IPS-18a (cell line): ENCODE measurements at regions not wholly inside any gene's neighbourhood (a gene's known extent, or its start where the extent isn't known, plus 50 kb on each side); places are given as distances from the start of the nearest gene placed in this dataset.
"Not testable (repeated sequence)": the region's sequence is repeated elsewhere in the genome, so short reads cannot be mapped to it uniquely, and the experiment has no call there.

ENCODE experiments used
- H3K27ac ChIP-seq: one replicate; pipeline ENCODE4 v1.5.1; 2013; ENCODE audit warnings: low read length
- H3K27me3 ChIP-seq: one replicate; pipeline ENCODE4 v1.6.1; 2013; ENCODE audit warnings: mild to moderate bottlenecking, low read length; ENCODE audit not compliant: control insufficient read depth, insufficient read depth
- H3K36me3 ChIP-seq: one replicate; pipeline ENCODE4 v1.6.1; 2013; ENCODE audit warnings: low read depth, low read length; ENCODE audit not compliant: control insufficient read depth
- H3K4me1 ChIP-seq: one replicate; pipeline ENCODE4 v1.6.1; 2013; ENCODE audit warnings: low read depth, low read length; ENCODE audit not compliant: control insufficient read depth
- H3K4me3 ChIP-seq: one replicate; pipeline ENCODE4 v1.5.1; 2013; ENCODE audit warnings: low read length
- H3K9ac ChIP-seq: one replicate; pipeline ENCODE4 v1.6.1; 2013; ENCODE audit warnings: mild to moderate bottlenecking, low read length, moderate library complexity
- H3K9me3 ChIP-seq: one replicate; pipeline ENCODE4 v1.6.1; 2013; ENCODE audit warnings: low read depth, low read length; ENCODE audit not compliant: control insufficient read depth

DNA sequence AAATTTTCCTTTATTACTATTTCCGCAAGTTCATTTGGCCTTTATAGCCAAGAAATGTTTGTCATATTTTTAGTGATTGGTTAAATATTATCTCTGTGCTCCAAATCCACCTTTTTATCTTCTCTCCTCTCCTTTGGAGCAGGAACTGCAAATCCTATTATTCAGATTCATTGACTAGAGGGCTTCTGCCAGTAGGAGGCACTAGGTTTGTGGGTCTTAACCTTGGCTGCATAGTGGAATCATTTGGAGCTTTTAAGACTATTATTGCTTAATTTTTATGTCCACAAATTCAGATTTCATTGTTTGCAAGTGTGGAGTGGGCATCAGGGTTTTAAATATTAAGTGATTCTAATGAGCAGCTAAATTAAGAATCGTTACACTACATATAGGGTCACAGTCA, 75.3 kb upstream of the SYT10 start:
- Histone ChIP-seq H3K27ac (no peak overlapping the region), H3K27me3 (no peaks in the 10 kb centered on the region), H3K9me3 (no peaks in the 10 kb centered on the region), H3K9ac (no peak overlapping the region), H3K4me1 (no peaks in the 10 kb centered on the region), H3K4me3 (no peak overlapping the region), H3K36me3 (no peaks in the 10 kb centered on the region)

DNA sequence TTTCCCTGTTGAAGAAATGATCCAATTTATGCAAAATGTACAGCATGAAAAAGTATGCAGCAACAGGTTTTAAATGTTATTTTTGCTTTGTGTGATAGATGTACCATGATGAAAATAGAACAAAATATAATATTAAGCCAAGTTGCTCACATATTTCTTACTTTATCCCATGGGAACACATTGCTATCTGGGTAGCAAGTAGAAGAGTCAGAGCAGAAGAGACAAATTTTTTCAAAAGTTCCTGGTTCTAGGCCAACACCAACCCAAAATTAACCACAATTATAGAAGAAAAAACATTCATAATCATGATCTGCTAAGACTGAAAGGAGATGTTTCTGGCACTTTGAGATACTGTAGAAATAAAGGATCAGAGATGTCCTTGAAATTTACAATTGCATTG, 79.9 kb upstream of the SYT10 start:
- Histone ChIP-seq H3K36me3 (no peaks in the 10 kb centered on the region), H3K4me1 (no peaks in the 10 kb centered on the region), H3K27me3 (no peaks in the 10 kb centered on the region), H3K9ac (no peak overlapping the region), H3K4me3 (no peak overlapping the region), H3K27ac (no peak overlapping the region), H3K9me3 (no peaks in the 10 kb centered on the region)

DNA sequence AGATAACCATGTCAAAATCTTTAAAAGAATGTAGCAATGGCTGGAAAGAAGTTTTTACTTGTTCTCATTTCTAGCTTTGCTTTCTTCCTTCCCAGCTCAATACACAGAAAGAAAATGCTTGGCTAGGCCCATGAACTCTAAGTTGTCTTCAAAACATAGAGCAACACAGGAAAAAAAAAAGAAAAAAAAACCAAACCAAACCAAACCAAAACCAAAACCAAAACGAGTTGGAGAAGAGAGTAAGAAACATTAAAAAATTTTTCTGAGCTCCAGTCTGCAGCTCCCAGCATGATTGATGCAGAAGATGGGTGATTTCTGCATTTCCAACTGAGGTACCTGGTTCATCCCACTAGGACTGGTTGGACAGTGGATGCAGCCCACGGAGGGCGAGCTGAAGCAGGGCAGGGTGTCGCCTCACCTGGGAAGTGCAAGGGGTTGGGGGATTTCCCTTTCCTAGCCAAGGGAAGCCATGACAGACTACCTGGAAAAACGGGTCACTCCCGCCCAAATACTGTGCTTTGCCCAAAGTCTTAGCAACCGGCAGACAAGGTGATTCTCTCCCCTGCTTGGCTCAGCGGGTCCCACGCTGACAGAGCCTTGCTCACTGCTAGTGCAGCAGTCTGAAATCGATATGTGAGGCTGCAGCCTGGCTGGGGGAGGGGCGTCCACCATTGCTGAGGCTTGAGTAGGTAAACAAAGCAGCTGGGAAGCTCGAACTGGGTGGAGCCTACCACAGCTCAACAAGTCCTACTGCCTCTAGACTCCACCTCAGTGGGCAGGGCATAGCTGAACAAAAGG, 81.1 kb upstream of the SYT10 start:
- not testable (repeated sequence) for H3K4me3 ChIP-seq, H3K4me1 ChIP-seq, H3K36me3 ChIP-seq, H3K9ac ChIP-seq, H3K9me3 ChIP-seq, H3K27me3 ChIP-seq, H3K27ac ChIP-seq

DNA sequence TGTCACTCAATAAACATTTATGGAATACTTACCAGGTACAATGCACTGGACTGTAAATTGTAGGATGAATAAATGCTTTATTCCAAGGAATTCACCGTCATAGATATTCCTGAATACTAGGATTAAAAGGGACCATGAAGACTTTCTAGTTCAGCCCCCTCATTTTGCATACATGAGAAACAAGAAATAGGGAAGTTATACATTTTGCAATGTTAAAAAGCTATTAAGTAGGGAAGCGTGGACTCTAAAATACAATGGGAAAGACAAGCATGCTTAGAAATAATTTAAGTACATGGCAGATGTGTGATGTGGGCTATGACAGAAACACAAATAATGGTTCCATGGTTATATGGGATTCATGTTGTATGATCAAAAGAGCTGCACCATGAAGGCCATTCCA, 89.4 kb upstream of the SYT10 start:
- H3K4me1 ChIP-seq: no peaks in the 10 kb centered on the region
- H3K9ac ChIP-seq: no peak overlapping the region
- H3K27ac ChIP-seq: no peak overlapping the region
- H3K36me3 ChIP-seq: no peaks in the 10 kb centered on the region
- no peaks in the 10 kb centered on the region for H3K27me3 ChIP-seq
- no peak overlapping the region for H3K4me3 ChIP-seq
- no peaks in the 10 kb centered on the region for H3K9me3 ChIP-seq

DNA sequence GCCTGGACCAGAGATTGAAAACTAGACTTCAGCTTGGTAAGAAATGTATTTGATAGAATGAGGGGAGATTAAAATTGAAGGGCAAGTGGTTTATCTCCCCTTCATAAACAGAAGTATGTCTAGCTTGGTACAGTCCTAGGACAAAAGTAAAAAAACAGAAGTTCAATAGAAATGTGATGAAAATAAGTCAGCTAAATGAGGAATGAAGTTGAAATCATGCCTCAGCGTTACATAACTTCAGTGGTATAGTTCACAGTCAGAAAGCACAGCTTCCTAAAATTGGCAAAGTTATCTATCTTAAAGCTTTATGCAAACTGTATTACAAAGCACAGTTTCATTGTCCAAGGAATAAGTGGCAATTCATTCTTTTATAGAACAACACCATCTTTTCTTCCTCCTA, 90.2 kb upstream of the SYT10 start:
- no peak overlapping the region for H3K4me3 ChIP-seq
- no peaks in the 10 kb centered on the region for H3K27me3 ChIP-seq
- no peak overlapping the region for H3K9ac ChIP-seq
- no peak overlapping the region for H3K27ac ChIP-seq
- H3K9me3 ChIP-seq: no peaks in the 10 kb centered on the region
- no peaks in the 10 kb centered on the region for H3K4me1 ChIP-seq
- no peaks in the 10 kb centered on the region for H3K36me3 ChIP-seq

DNA sequence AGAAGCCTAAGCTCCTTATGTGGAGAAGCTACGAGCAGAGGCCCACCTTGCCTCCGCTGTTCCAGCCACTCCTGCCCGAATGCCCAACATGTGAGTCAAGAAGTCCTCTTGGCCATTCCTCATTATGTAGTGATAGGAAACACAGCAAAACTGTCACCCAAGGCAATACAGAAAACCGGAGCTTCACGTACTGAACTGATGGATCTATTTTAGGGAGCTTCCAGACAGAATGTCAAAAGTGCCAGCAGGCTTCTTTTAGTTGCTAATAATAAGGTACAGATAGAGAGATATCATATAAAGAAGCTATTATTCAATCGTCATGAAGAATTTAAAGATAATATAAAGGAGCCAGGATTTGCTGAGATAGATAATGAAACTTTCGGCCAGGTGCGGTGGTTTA, 91.6 kb upstream of the SYT10 start:
- Histone ChIP-seq H3K27ac (no peak overlapping the region), H3K9ac (no peak overlapping the region), H3K4me3 (no peak overlapping the region), H3K36me3 (no peaks in the 10 kb centered on the region), H3K9me3 (no peaks in the 10 kb centered on the region), H3K4me1 (no peaks in the 10 kb centered on the region), H3K27me3 (no peaks in the 10 kb centered on the region)

DNA sequence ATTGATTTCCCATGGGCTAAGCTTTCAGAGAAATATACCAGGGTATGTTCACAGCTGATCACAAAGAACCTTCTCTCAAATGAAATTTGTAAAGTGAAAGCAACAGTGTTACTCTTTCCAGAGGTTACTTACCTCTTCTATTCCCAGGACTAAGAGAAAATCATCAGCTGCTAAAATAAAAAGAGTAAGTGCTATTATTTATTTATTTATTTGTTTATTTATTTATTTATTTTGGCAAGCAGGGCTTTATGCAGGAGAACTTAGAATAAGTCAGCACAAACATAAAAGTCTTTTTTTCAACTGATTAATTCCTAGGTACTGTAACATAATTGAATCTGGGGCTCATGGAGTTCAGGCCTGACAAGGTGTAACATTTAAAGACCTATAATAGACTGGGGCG, 93.9 kb upstream of the SYT10 start:
- Histone ChIP-seq H3K36me3 (no peaks in the 10 kb centered on the region), H3K9ac (no peak overlapping the region), H3K27me3 (no peaks in the 10 kb centered on the region), H3K4me3 (no peak overlapping the region), H3K27ac (no peak overlapping the region), H3K9me3 (no peaks in the 10 kb centered on the region), H3K4me1 (no peaks in the 10 kb centered on the region)

DNA sequence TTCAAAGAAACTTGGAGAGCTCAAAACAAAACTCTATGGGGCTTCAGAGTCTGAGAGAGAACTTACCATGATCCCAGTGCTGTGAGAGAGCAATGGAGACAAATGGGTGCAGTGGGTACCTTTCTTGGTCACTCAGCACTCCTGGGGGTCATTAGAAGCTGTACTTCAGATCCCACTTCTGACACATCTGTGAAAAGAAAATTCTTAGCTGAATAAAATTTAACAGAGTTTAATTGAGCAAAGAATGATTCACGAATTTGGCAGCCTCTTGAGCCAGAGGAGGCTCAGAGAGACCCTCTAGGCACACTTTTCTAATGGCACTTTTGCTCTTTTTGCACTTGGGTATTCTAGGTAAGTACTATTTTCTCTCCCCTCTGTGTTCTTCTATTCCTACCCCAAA, 96.8 kb upstream of the SYT10 start:
- Histone ChIP-seq H3K27me3 (no peaks in the 10 kb centered on the region), H3K27ac (no peak overlapping the region), H3K9me3 (no peaks in the 10 kb centered on the region), H3K4me3 (no peak overlapping the region), H3K9ac (no peak overlapping the region), H3K4me1 (no peaks in the 10 kb centered on the region), H3K36me3 (no peaks in the 10 kb centered on the region)

DNA sequence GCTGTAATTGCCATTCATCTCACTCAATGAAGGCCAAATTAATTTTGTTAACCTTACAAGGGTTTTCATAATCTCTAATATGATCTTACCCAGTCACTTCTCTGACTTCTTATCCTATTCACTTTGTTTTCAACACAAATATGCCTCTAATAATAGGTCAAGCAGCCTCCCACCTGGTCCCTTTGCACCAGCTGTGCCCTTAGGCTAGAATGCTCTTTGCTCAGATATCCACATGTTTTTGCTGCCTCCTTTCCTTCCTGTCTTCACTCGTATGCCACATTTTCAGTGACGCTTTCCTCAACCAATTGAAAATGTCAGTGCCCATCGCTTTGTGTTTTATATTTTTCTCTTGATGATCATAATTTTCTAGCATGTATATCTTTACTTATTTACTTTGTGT, 106.4 kb upstream of the SYT10 start:
- Histone ChIP-seq H3K4me3 (no peak overlapping the region), H3K9ac (no peak overlapping the region), H3K27ac (no peak overlapping the region), H3K27me3 (no peaks in the 10 kb centered on the region), H3K9me3 (no peaks in the 10 kb centered on the region), H3K4me1 (no peaks in the 10 kb centered on the region), H3K36me3 (no peaks in the 10 kb centered on the region)

DNA sequence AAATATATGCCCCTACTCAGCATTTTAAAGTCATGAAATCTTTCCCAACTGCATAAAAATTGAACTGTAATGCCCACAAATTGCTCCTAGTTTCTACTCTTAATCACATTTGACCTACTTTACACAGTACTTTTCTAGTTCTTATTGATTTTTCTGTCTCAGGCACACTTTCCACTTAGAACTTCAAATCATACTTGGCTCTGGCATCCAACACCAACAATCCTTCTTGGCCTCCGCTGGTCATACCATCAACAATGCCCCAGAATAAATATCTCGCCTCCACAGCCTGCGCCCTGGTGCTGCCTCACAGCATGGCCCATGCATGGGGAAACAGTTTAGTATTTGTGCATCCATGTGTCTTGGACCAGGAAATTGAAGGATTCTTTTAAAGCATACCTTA, 107.5 kb upstream of the SYT10 start:
- Histone ChIP-seq H3K4me1 (no peaks in the 10 kb centered on the region), H3K9me3 (peaks cover 5% of the 10 kb centered on the region), H3K36me3 (no peaks in the 10 kb centered on the region), H3K4me3 (no peak overlapping the region), H3K27ac (no peak overlapping the region), H3K9ac (no peak overlapping the region), H3K27me3 (no peaks in the 10 kb centered on the region)

DNA sequence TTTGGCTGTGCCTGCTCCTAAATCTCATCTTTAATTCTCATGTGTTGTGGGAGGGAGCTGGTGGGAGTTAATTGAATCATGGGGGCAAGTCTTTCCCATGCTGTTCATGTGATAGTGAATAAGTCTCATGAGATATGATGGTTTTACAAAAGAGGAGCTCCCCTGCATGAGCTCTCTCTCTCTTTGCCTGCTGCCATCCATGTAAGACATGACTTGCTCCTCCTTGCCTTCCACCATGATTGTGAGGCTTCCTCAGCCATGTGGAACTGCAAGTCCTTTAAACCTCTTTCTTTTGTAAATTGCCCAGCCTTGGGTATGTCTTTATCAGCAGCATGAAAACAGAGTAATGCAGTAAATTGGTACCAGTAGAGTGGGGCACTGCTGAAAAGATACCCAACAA, 110.6 kb upstream of the SYT10 start:
- not testable (repeated sequence) for H3K4me1 ChIP-seq, H3K4me3 ChIP-seq, H3K9ac ChIP-seq

DNA sequence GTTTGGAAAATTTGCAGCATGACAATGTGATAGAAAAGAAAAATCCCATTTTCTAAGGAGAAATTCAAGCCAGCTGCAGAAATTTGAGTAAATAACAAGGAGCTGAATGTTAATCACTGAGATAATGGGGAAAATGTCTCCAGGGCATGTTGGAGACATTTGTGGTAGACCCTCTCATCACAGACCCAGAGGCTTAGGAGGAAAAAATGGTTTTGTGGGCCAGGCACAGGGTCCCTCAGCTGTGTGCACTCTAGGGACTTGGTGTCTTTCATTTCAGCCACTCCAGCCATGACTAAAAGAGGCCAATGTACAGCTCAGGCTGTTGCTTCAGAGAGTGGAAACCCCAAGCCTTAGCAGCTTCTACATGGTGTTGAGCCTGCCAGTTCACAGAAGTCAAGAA, 111.4 kb upstream of the SYT10 start:
- H3K36me3 ChIP-seq: no peaks in the 10 kb centered on the region
- peaks cover 5% of the 10 kb centered on the region for H3K9me3 ChIP-seq
- H3K4me1 ChIP-seq: no peaks in the 10 kb centered on the region
- no peak overlapping the region for H3K27ac ChIP-seq
- no peak overlapping the region for H3K9ac ChIP-seq
- H3K27me3 ChIP-seq: no peaks in the 10 kb centered on the region
- no peak overlapping the region for H3K4me3 ChIP-seq

More for the DNA sequence above, 110.6 kb upstream of the SYT10 start:
- not testable (repeated sequence) for H3K9me3 ChIP-seq, H3K36me3 ChIP-seq, H3K27ac ChIP-seq, H3K27me3 ChIP-seq
